ENCODE measurements at regions not wholly inside any gene's neighbourhood (a gene's known extent, or its start where the extent isn't known, plus 50 kb on each side); places are given as distances from the start of the nearest gene placed in this dataset.

DNA sequence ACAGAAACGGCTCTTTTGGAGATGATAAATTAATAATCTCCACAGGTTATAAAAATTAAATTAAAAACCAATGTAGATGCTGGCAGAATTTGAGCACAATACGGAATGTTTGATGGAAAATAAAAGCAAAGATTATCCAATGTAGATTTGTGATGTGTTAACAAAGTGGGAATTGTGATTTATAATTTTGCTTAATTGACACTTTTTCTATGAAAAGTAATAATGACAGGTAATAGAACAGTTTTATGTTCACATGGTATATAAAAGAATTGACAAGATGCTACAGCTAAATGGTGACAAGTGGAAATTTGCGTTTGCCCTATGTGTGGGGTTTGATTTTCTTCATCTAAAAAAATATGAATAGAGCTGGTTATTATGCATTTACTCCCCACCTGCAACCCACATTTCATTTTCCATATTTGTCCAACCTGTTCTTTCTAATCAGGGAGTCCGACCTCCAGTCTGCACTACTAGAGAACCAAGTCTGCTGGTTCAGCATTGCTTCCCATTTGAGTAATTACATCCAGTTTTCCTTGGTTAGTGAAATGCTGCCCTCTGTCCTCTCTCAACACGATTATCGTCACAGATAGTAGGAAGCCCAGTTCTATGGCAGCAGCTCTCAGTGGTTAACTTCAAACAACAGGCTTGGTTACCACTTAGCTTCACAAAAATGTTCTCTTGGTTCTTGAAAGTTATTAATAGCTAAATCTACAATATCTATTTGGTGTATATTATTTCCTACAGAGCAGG, 61.4 kb upstream of the SLITRK1 start:
- no peaks in the 10 kb centered on the region for H3K4me1 ChIP-seq
- H3K27ac ChIP-seq = no peak overlapping the region
- TF ChIP-seq, protein P1, sequence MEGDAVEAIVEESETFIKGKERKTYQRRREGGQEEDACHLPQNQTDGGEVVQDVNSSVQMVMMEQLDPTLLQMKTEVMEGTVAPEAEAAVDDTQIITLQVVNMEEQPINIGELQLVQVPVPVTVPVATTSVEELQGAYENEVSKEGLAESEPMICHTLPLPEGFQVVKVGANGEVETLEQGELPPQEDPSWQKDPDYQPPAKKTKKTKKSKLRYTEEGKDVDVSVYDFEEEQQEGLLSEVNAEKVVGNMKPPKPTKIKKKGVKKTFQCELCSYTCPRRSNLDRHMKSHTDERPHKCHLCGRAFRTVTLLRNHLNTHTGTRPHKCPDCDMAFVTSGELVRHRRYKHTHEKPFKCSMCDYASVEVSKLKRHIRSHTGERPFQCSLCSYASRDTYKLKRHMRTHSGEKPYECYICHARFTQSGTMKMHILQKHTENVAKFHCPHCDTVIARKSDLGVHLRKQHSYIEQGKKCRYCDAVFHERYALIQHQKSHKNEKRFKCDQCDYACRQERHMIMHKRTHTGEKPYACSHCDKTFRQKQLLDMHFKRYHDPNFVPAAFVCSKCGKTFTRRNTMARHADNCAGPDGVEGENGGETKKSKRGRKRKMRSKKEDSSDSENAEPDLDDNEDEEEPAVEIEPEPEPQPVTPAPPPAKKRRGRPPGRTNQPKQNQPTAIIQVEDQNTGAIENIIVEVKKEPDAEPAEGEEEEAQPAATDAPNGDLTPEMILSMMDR (IDR thresholded peaks at IDR 0.05) = no peak
- TF ChIP-seq POLR2A (IDR thresholded peaks at IDR 0.05) = no peak
- TF ChIP-seq EP300 (IDR thresholded peaks at IDR 0.05) = no peak
- no peak for TF ChIP-seq POLR2AphosphoS5 (IDR thresholded peaks at IDR 0.05)
- no peaks in the 10 kb centered on the region for H3K27me3 ChIP-seq
- WGBS, 5 donors = 46 to 60% (median 55%) methylated on average over 6 of the region's 6 CpGs
- peak in 1 of 2 donors; percentile 11 for DNase-seq
- intact Hi-C loops (cut with DNase I; ENCODE audit: low total_unique reads) = no loop called here
- no peak overlapping the region for H3K4me3 ChIP-seq
- H3K9me3 ChIP-seq = no peaks in the 10 kb centered on the region
- H3K36me3 ChIP-seq = no peaks in the 10 kb centered on the region

DNA sequence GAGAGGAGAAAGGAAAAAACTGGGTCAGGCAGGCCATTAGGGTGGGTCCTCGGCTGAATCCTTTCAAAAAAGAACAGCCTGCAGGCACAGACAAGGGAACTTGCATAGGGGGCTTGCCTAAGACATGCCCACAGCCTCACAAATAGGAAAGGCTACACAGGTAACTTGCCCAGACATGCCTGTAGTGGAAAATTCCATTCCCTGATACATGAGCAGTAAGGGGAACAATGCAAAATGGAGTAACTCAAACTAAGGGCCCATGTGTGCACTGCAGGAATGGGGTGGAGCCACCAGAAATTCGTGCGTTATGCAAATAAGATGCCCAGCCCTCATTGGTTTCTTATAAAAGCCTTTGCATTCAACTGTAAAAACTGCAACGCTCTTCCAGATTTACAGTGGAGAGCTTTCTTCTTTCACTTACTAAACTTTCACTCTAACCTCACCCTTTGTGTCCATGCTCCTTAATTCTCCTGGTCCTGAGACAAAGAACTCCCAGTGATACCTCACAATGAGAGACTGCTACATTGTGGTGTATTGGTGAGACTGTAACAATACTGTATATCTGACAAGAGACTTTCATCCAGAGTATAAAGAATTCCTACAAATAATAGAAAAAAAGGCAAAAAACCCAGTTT, 59.5 kb upstream of the SLITRK1 start:
- H3K4me3 ChIP-seq = no peak overlapping the region
- intact Hi-C loops (cut with DNase I; ENCODE audit: low total_unique reads) = no loop called here
- no peaks in the 10 kb centered on the region for H3K36me3 ChIP-seq
- 73 to 80% (median 76%) methylated on average over 4 of the region's 4 CpGs for WGBS, 5 donors
- no peak for DNase-seq
- no peaks in the 10 kb centered on the region for H3K9me3 ChIP-seq
- TF ChIP-seq POLR2A (IDR thresholded peaks at IDR 0.05) (no peak), POLR2AphosphoS5 (IDR thresholded peaks at IDR 0.05) (no peak), EP300 (IDR thresholded peaks at IDR 0.05) (no peak)
- TF ChIP-seq, protein P1 (IDR thresholded peaks at IDR 0.05) = no peak
- no peaks in the 10 kb centered on the region for H3K4me1 ChIP-seq
- H3K27me3 ChIP-seq = no peaks in the 10 kb centered on the region
- H3K27ac ChIP-seq = no peak overlapping the region

DNA sequence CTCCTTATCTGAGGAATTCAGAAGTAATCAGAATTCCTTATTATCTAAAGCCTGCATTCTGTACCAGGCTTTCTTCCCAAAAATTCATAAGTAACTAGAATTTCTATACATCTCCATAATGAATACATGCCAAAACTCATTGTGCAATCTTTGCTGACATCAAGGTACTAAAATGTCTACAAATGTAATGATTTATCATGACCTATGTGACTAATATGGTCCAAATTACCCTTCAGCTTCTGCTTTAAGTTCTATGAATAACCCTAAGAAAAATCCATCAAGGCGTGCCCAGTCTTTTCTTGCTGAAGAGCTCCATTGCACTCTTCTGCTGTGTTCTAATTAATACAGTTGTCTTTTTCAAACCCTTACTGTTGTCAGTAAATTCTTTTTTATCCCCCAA, 58.5 kb upstream of the SLITRK1 start:
- no peaks in the 10 kb centered on the region for H3K36me3 ChIP-seq
- no peak overlapping the region for H3K4me3 ChIP-seq
- TF ChIP-seq POLR2AphosphoS5 (IDR thresholded peaks at IDR 0.05) (no peak), EP300 (IDR thresholded peaks at IDR 0.05) (no peak), POLR2A (IDR thresholded peaks at IDR 0.05) (no peak)
- TF ChIP-seq, protein P1 (IDR thresholded peaks at IDR 0.05) = no peak
- WGBS, 5 donors = 88 to 100% (median 95%) methylated on average over 1 of the region's 1 CpG
- no peak overlapping the region for H3K27ac ChIP-seq
- H3K27me3 ChIP-seq = no peaks in the 10 kb centered on the region
- intact Hi-C loops (cut with DNase I; ENCODE audit: low total_unique reads) = no loop called here
- DNase-seq = no peak
- no peaks in the 10 kb centered on the region for H3K9me3 ChIP-seq
- no peaks in the 10 kb centered on the region for H3K4me1 ChIP-seq

DNA sequence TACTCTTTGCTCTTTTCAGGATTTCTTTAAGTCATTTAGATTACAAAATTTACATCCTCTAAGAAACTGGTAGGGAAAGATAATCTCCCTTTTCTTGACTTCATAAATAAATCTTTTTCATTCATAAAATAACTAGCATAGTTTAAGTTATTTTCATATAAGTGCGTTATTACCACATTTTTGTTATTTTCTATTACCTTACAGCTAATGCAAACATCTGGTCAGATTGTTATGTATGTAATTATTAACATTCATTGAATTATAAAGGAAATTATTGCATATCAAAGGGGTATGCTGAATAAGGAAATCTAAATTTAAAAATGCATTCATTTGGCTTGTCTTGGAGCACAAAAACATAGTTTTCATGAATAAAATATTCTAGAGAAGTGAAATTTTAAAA, 55.3 kb upstream of the SLITRK1 start:
- no peak overlapping the region for H3K4me3 ChIP-seq
- H3K4me1 ChIP-seq = no peaks in the 10 kb centered on the region
- no peaks in the 10 kb centered on the region for H3K27me3 ChIP-seq
- H3K36me3 ChIP-seq = no peaks in the 10 kb centered on the region
- H3K9me3 ChIP-seq = no peaks in the 10 kb centered on the region
- H3K27ac ChIP-seq = no peak overlapping the region
- DNase-seq = no peak
- TF ChIP-seq POLR2A (IDR thresholded peaks at IDR 0.05) (no peak), POLR2AphosphoS5 (IDR thresholded peaks at IDR 0.05) (no peak), EP300 (IDR thresholded peaks at IDR 0.05) (no peak)
- TF ChIP-seq, protein P1 (IDR thresholded peaks at IDR 0.05) = no peak
- whole genome bisulfite sequencing, 5 donors = 78 to 89% (median 82%) methylated on average over 1 of the region's 1 CpG
- intact Hi-C loops (cut with DNase I; ENCODE audit: low total_unique reads) = no loop called here

All from stomach (tissue), 8 donors.